NCI-H1436 (cell line): ENCODE measurements at regions not wholly inside any gene's neighbourhood (a gene's known extent, or its start where the extent isn't known, plus 50 kb on each side); places are given as distances from the start of the nearest gene placed in this dataset.
"Not testable (repeated sequence)": the region's sequence is repeated elsewhere in the genome, so short reads cannot be mapped to it uniquely, and the experiment has no call there.

ENCODE experiments used
- DNase-seq: peaks from one replicate; lab custom pipeline; 2025; lab: John Stamatoyannopoulos, UW

- no peak for DNase-seq
These were observed 67.2 kb upstream of the ZNF527 start for GRCh38 chr19:37303591-37304171.

GRCh38 chr19:37304190-37304883 is 66.6 kb upstream of the ZNF527 start:
- no peak for DNase-seq

- no peak for DNase-seq
These were observed 66.0 kb upstream of the ZNF527 start for GRCh38 chr19:37304884-37305255.

- no peak for DNase-seq
These were observed 64.4 kb upstream of the ZNF527 start for GRCh38 chr19:37306383-37306963.

- DNase-seq: peak; percentile 15
These were observed 60.9 kb upstream of the ZNF527 start for GRCh38 chr19:37309834-37310575.

GRCh38 chr19:37312531-37313334 is 58.2 kb upstream of the ZNF527 start:
- DNase-seq: peak; percentile 20

GRCh38 chr19:37313335-37313627 is 57.6 kb upstream of the ZNF527 start:
- no peak for DNase-seq

- peak; percentile 95 for DNase-seq
These were observed 53.3 kb upstream of the ZNF527 start for GRCh38 chr19:37317403-37318209.

GRCh38 chr19:37320988-37321387 is 49.9 kb upstream of the ZNF527 start:
- not testable (repeated sequence) for DNase-seq
